Pons (tissue), 1 donor: ENCODE measurements at regions not wholly inside any gene's neighbourhood (a gene's known extent, or its start where the extent isn't known, plus 50 kb on each side); places are given as distances from the start of the nearest gene placed in this dataset.
"Not testable (repeated sequence)": the region's sequence is repeated elsewhere in the genome, so short reads cannot be mapped to it uniquely, and the experiment has no call there.

Source experiments
- DNase-seq: peaks from one replicate; pipeline ENCODE4 v3.0.0-alpha.2; 2016; ENCODE audit warnings: low spot score

- DNase-seq, result no peak
Measured at GRCh38 chr7:124247691-124248090, 214.8 kb upstream of the TMEM229A start.

- DNase-seq, result no peak
Measured at GRCh38 chr7:124246262-124246863, 213.5 kb upstream of the TMEM229A start.

- DNase-seq, result not testable (repeated sequence)
Measured at GRCh38 chr7:124244469-124244868, 211.6 kb upstream of the TMEM229A start.

GRCh38 chr7:124219681-124220080 lies 186.8 kb upstream of the TMEM229A start:
- no peak for DNase-seq

GRCh38 chr7:124208642-124209041 lies 175.8 kb upstream of the TMEM229A start:
- DNase-seq, result no peak

- DNase-seq, result no peak
Measured at GRCh38 chr7:124208173-124208572, 175.3 kb upstream of the TMEM229A start.

GRCh38 chr7:124205526-124205925 lies 172.7 kb upstream of the TMEM229A start:
- no peak for DNase-seq

GRCh38 chr7:124202546-124202945 lies 169.7 kb upstream of the TMEM229A start:
- no peak for DNase-seq

GRCh38 chr7:124201768-124202349 lies 169.0 kb upstream of the TMEM229A start:
- peak; percentile 24 for DNase-seq

GRCh38 chr7:124196519-124196918 lies 163.7 kb upstream of the TMEM229A start:
- DNase-seq, result peak; percentile 34

- DNase-seq, result no peak
Measured at GRCh38 chr7:124192885-124193284, 160.0 kb upstream of the TMEM229A start.

- no peak for DNase-seq
Measured at GRCh38 chr7:124191713-124192112, 158.8 kb upstream of the TMEM229A start.

GRCh38 chr7:124191030-124191429 lies 158.2 kb upstream of the TMEM229A start:
- no peak for DNase-seq

GRCh38 chr7:124188576-124188975 lies 155.7 kb upstream of the TMEM229A start:
- no peak for DNase-seq

- DNase-seq, result no peak
Measured at GRCh38 chr7:124187962-124188361, 155.1 kb upstream of the TMEM229A start.

GRCh38 chr7:124183649-124184048 lies 150.8 kb upstream of the TMEM229A start:
- DNase-seq, result no peak

GRCh38 chr7:124179641-124180040 lies 146.8 kb upstream of the TMEM229A start:
- DNase-seq, result no peak

GRCh38 chr7:124177891-124178290 lies 145.0 kb upstream of the TMEM229A start:
- DNase-seq, result no peak

GRCh38 chr7:124171812-124172211 lies 138.9 kb upstream of the TMEM229A start:
- not testable (repeated sequence) for DNase-seq

GRCh38 chr7:124171068-124171467 lies 138.2 kb upstream of the TMEM229A start:
- DNase-seq, result peak; percentile 81

GRCh38 chr7:124168616-124169015 lies 135.7 kb upstream of the TMEM229A start:
- DNase-seq, result no peak

- no peak for DNase-seq
Measured at GRCh38 chr7:124162667-124163066, 129.8 kb upstream of the TMEM229A start.

- DNase-seq, result peak; percentile 69
Measured at GRCh38 chr7:124155432-124156022, 122.7 kb upstream of the TMEM229A start.
